D721Med (cell line): ENCODE measurements at regions not wholly inside any gene's neighbourhood (a gene's known extent, or its start where the extent isn't known, plus 50 kb on each side); places are given as distances from the start of the nearest gene placed in this dataset.

Source experiments
- DNase-seq: peaks from one replicate; pipeline ENCODE4 v3.0.0; 2011; ENCODE audit warnings: low spot score; ENCODE audit not compliant: insufficient read length
- FAIRE-seq: peaks from 2 replicates; lab custom pipeline; 2011; peaks lifted over from hg19 to GRCh38; lab: Jason Lieb, UNC
- CTCF ChIP-seq: IDR thresholded peaks from 2 replicates; pipeline ENCODE4 v1.5.1; 2012; ENCODE audit warnings: mild to moderate bottlenecking, control low read depth; ENCODE audit not compliant: insufficient read depth; ENCODE audit errors: missing control alignments

GRCh38 chr1:83756984-83757717 lies 241.8 kb downstream of the TTLL7 start:
- TF ChIP-seq CTCF = no peak
- DNase-seq (no peak), FAIRE-seq (no peak)

DNA sequence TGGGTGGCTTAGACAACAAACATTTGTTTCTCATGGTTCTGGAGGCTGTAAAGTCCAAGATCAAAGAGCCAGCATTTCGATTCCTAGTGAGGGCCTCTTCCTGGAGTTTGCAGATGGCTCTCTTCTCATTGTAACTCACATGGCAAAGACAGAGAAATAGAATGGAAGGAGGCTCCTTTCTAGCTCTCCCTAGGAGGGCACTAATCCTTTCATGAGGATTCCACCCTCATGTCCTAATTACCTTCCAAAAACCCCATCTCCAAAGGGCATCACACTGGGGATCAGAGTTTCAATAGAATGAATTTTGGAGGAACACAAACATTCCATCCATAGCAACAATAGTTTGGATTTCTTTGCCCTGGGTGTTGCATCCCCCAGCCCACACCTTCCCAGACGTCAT lies 247.3 kb downstream of the TTLL7 start:
- no peak for FAIRE-seq
- no peak for TF ChIP-seq CTCF
- no peak for DNase-seq

DNA sequence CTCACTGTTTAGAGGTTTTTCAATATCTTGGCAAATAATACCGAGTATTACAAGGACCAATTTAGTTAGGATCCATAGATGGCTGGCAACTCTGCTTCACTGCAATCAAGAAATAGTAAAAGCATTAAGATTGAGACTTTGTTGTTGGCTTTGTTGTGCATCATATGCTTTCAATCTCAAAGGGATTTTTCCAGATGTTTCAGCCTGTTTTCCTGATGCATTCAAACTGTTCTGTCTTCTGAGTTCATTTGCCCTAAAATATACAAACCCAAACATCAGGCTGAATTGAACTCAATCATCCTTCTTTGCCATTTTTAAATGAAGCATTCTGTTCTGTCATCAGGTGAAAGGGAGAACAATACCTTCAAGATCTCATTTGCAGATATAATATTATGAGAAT lies 248.7 kb downstream of the TTLL7 start:
- no peak for FAIRE-seq
- no peak for TF ChIP-seq CTCF
- no peak for DNase-seq

GRCh38 chr1:83747853-83748482 lies 251.0 kb downstream of the TTLL7 start:
- TF ChIP-seq CTCF = no peak
- no peak for FAIRE-seq
- no peak for DNase-seq

DNA sequence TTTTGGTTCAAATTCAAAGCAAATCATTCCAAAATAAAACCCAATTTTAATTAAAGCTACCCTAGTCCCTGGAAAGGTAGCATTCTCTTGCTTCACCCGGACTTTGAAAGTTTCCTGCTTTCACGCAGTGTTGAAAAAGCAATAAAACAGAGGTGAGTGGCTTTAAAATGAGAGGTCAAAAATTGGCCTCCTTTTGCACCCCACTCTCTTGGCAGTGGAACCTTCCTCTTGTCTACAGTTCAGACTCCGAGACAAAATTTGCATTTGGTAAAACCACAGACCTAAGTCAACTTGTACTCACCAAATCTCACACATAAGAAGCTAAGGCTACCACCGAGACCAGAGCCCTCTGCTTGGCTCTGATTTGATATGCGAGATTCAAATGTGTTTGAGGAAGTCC lies 252.7 kb downstream of the TTLL7 start:
- FAIRE-seq (no peak), DNase-seq (no peak)
- no peak for TF ChIP-seq CTCF

- TF ChIP-seq CTCF = no peak
- no peak for DNase-seq
- no peak for FAIRE-seq
Observed at GRCh38 chr1:83742446-83742845, 256.5 kb downstream of the TTLL7 start.

DNA sequence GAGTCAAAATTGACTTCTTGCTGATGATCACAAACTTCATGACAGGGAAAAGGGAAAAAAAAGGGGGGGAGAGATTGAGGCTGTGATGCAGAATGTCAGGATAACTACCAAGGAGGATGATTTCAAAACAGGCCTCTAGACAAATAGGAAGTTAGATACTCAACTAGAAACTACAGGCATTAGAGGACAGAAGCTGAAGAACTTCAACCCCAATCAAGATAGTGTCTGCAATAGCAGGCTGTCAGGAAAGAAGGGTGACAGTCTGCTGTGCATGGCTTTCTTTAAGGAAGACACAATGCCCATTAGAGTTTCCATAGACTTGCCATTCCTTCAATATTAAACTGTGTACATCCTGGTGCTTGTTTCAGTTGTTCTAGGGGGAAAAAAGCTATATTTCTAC lies 257.2 kb downstream of the TTLL7 start:
- no peak for TF ChIP-seq CTCF
- no peak for DNase-seq
- FAIRE-seq = no peak
